Activated B cell treated with CpG ODN at 0.5 μM for 24 hours (primary cell): ENCODE measurements at regions not wholly inside any gene's neighbourhood (a gene's known extent, or its start where the extent isn't known, plus 50 kb on each side); places are given as distances from the start of the nearest gene placed in this dataset.

Source experiments
- ATAC-seq: fragments of 200-7000 bp; cut with Tn5 transposase; one replicate; pipeline ENCODE4 v1.10.0; 2021; ENCODE audit warnings: low read depth, mild to moderate bottlenecking, moderate library complexity
- CTCF ChIA-PET: fragments of 350-600 bp; sonication (Branson Sonifier 250); formaldehyde crosslinking; loops from one replicate; lab custom pipeline; 2021; ENCODE audit warnings: antibody characterized with exemption; lab: Charles Lee
- POLR2A ChIA-PET: fragments of 350-600 bp; sonication (Branson Sonifier 250); formaldehyde crosslinking; loops from one replicate; lab custom pipeline; 2021; ENCODE audit warnings: antibody characterized with exemption; lab: Charles Lee
- DNase-seq: peaks from one replicate; pipeline ENCODE4 v3.0.0; 2022
- H3K27ac Mint-ChIP-seq: one replicate; pipeline ENCODE4 v1.8.0; 2020; ENCODE audit warnings: mixed read lengths
- H3K27me3 Mint-ChIP-seq: one replicate; pipeline ENCODE4 v1.8.0; 2021; ENCODE audit warnings: mixed read lengths
- H3K36me3 Mint-ChIP-seq: one replicate; pipeline ENCODE4 v1.8.0; 2021; ENCODE audit warnings: low read depth, mixed read lengths
- H3K4me1 Mint-ChIP-seq: one replicate; pipeline ENCODE4 v1.8.0; 2021; ENCODE audit warnings: mixed read lengths
- H3K4me3 Mint-ChIP-seq: one replicate; pipeline ENCODE4 v1.8.0; 2020; ENCODE audit warnings: mild to moderate bottlenecking, mixed read lengths
- H3K9me3 Mint-ChIP-seq: one replicate; pipeline ENCODE4 v1.8.0; 2020; ENCODE audit warnings: mixed read lengths
- CTCF ChIP-seq: fragments of 200-600 bp; IDR thresholded peaks from one replicate; pipeline ENCODE4 v1.8.0; 2022; ENCODE audit warnings: antibody characterized with exemption, mild to moderate bottlenecking
- intact Hi-C: fragments of 100-400 bp; cut with micrococcal nuclease; formaldehyde crosslinking; loops from one replicate; pipeline ENCODE4 v1.15.1; 2024

DNA sequence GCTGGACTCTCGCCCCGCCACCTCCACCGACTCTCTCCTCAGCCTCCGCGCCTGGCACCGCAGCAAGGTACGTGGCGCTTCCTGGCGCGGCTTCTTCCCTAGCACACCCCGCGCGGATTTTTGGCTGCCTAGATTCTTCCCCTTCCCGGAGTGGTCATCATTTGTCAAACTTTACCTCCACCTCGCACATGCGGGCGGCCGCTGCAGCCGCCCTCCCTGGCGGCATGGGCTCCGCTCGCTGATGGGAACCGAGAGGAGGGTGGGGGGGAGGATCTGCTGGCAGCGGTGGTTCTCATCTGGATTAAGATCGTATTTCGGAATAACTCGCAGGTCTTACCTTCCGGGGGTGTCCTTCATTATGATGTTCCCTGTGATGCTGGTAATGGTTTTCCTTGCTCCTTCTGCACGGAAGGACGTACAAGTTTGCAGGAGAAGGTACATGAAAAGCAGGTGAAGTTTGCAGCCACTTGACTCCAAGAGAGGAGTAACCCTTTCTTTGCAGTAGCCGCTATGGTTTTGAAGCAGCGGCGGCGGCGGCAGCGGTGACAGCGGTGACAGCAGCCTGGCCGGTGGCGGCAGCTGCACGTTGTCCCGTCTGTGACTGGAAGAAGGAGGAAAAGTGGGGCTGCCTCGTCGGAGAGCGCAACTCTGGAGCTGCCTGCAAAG, 2183.9 kb upstream of the TENM3 start:
- Mint-ChIP-seq H3K27me3 (peaks cover 38% of the 10 kb centered on the region), H3K4me1 (peaks cover 11% of the 10 kb centered on the region), H3K36me3 (no peaks in the 10 kb centered on the region), H3K27ac (no peak overlapping the region), H3K9me3 (no peaks in the 10 kb centered on the region), H3K4me3 (peak overlapping the region; percentile 74)
- DNase-seq (no peak), ATAC-seq (no peak)
- intact Hi-C loops, result no loop called here
- CTCF ChIA-PET, result no interaction called here
- POLR2A ChIA-PET, result no interaction called here
- no peak for TF ChIP-seq CTCF

DNA sequence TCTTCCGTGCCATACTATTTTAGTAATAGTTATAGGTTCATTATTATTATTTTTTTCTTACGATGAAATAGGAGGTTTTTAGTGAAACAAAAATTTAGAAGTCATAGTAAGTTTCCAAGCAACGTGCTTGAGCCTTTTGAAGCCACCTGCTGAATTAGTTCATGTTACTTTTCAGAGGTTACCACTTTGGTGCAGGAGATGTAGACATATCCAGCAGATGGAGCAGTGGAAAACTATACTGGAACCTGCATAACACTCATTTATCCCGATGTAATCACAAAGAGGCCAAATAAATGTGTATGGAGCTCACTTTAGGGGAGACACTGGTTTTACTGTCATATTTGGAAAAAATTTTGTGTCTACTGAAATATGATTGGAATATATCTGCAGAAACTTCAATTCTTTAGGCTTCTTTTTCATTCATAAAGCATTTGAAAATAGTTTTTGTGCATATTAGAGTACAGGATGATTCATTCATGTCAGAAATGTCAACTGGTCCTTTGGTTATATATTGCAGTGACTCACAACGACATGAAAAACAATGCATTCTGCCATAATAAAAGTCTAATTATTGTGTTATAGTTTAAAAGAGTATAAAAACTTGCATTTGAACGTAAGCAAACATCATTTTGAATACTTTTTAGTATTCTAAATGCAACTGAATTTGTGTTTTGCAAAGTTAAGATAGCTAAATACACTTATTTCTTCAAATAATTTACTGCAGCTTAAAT, 2182.9 kb upstream of the TENM3 start:
- H3K36me3 Mint-ChIP-seq, result no peaks in the 10 kb centered on the region
- intact Hi-C loops, result no loop called here
- ChIA-PET CTCF (no interaction called here), POLR2A (no interaction called here)
- no peak overlapping the region for H3K27ac Mint-ChIP-seq
- peaks cover 11% of the 10 kb centered on the region for H3K4me1 Mint-ChIP-seq
- no peaks in the 10 kb centered on the region for H3K9me3 Mint-ChIP-seq
- ATAC-seq (no peak), DNase-seq (no peak)
- no peak overlapping the region for H3K4me3 Mint-ChIP-seq
- peaks cover 37% of the 10 kb centered on the region for H3K27me3 Mint-ChIP-seq
- no peak for TF ChIP-seq CTCF

DNA sequence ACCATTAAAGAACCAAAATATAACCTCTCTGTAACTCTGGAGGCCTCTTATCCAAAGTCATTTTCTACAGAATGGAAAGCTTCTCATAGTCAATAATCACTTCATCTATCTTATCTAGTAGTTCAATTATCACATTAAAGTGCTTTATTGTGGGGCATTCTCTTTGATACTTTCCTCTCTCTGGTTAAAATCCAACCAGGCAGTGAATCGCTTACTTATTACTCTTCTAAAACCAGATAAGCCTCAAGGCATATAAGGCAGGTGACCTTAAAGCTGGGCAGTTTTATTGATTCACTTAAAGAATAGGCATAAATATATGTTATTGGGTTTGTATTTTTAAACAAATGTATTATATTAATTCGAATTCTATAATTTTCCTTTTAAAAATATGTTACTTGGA, 2162.1 kb upstream of the TENM3 start:
- Mint-ChIP-seq H3K4me3 (no peak overlapping the region), H3K27ac (no peak overlapping the region), H3K4me1 (no peaks in the 10 kb centered on the region), H3K27me3 (no peaks in the 10 kb centered on the region), H3K9me3 (no peaks in the 10 kb centered on the region), H3K36me3 (no peaks in the 10 kb centered on the region)
- intact Hi-C loops, result no loop called here
- ATAC-seq, result no peak
- ChIA-PET CTCF (no interaction called here), POLR2A (no interaction called here)
- TF ChIP-seq CTCF, result no peak
- DNase-seq, result no peak

DNA sequence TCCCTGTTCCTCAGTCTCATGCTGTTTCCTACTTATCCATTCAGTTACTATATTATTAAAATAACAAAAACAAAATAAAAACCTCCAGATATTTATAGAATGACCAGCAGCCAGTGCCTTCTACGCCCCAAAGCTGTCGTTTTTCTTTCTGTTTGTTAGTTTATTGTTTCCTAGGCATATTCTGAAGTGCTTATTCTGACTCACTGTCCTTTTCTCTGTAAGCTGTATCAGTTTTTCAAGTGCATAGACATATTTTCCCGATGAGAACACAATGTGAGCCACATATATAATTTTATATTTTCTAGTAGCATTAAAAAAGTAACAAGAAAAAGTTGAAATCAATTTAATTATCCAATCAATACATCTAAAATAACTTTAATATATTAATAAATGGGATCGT, 2158.6 kb upstream of the TENM3 start:
- ATAC-seq (no peak), DNase-seq (no peak)
- Mint-ChIP-seq H3K36me3 (no peaks in the 10 kb centered on the region), H3K9me3 (no peaks in the 10 kb centered on the region), H3K4me1 (no peaks in the 10 kb centered on the region), H3K27ac (no peak overlapping the region), H3K27me3 (no peaks in the 10 kb centered on the region), H3K4me3 (no peak overlapping the region)
- CTCF ChIA-PET, result no interaction called here
- POLR2A ChIA-PET, result no interaction called here
- intact Hi-C loops, result no loop called here
- no peak for TF ChIP-seq CTCF

GRCh38 chr4:180086480-180087190, 2156.6 kb upstream of the TENM3 start:
- no peak overlapping the region for H3K4me3 Mint-ChIP-seq
- H3K4me1 Mint-ChIP-seq, result no peaks in the 10 kb centered on the region
- ChIA-PET POLR2A (no interaction called here), CTCF (no interaction called here)
- no peaks in the 10 kb centered on the region for H3K9me3 Mint-ChIP-seq
- no peaks in the 10 kb centered on the region for H3K36me3 Mint-ChIP-seq
- DNase-seq (no peak), ATAC-seq (no peak)
- no peaks in the 10 kb centered on the region for H3K27me3 Mint-ChIP-seq
- intact Hi-C loops, result no loop called here
- TF ChIP-seq CTCF, result no peak
- no peak overlapping the region for H3K27ac Mint-ChIP-seq
